SU-DHL-6 (cell line): ENCODE measurements at regions not wholly inside any gene's neighbourhood (a gene's known extent, or its start where the extent isn't known, plus 50 kb on each side); places are given as distances from the start of the nearest gene placed in this dataset.

Source experiments
- H2AFZ ChIP-seq: fragments of 200-600 bp; sonication (generic); 2 replicates; pipeline ENCODE4 v1.6.1; 2014; ENCODE audit warnings: low read depth, mild to moderate bottlenecking, moderate library complexity, mixed read lengths, antibody characterized with exemption, low read length; ENCODE audit not compliant: severe bottlenecking
- H3F3A ChIP-seq: fragments of 200-600 bp; shearing (Covaris generic); 2 replicates; pipeline ENCODE4 v1.6.0; 2016; ENCODE audit warnings: antibody characterized with exemption, mild to moderate bottlenecking; ENCODE audit not compliant: insufficient read depth
- H3K27ac ChIP-seq: fragments of 200-600 bp; sonication (generic); 2 replicates; pipeline ENCODE4 v1.5.1; 2016; ENCODE audit warnings: low read depth, mild to moderate bottlenecking, low read length, moderate library complexity, mixed read lengths
- H3K27me3 ChIP-seq: fragments of 200-600 bp; sonication (generic), shearing (Covaris generic); 2 replicates; pipeline ENCODE4 v1.6.0; 2014; ENCODE audit warnings: mild to moderate bottlenecking, low read length
- H3K36me3 ChIP-seq: fragments of 200-600 bp; sonication (generic); 2 replicates; pipeline ENCODE4 v1.6.1; 2014; ENCODE audit warnings: mild to moderate bottlenecking, low read length, mixed read lengths
- H3K4me2 ChIP-seq: fragments of 300-600, 200-600 bp; shearing (Covaris generic), sonication (generic); 2 replicates; pipeline ENCODE4 v1.6.0; 2014; ENCODE audit warnings: low read length, low read depth, mild to moderate bottlenecking; ENCODE audit not compliant: poor library complexity, severe bottlenecking
- H3K4me3 ChIP-seq: fragments of 200-600 bp; sonication (generic); 2 replicates; pipeline ENCODE4 v1.5.1; 2014; ENCODE audit warnings: antibody characterized with exemption, low read length, mild to moderate bottlenecking, mixed read lengths; ENCODE audit not compliant: insufficient read depth, poor library complexity, severe bottlenecking
- H3K79me2 ChIP-seq: fragments of 200-600 bp; sonication (generic); 2 replicates; pipeline ENCODE4 v1.6.1; 2014; ENCODE audit warnings: mild to moderate bottlenecking, low read length, moderate library complexity; ENCODE audit not compliant: insufficient read depth
- H3K9ac ChIP-seq: fragments of 200-600 bp; sonication (generic); 2 replicates; pipeline ENCODE4 v1.7.0; 2014; ENCODE audit warnings: mild to moderate bottlenecking, low read length
- H3K9me2 ChIP-seq: fragments of 200-600 bp; sonication (generic); replicated peaks from 2 replicates; pipeline ENCODE4 v1.6.1; 2014; ENCODE audit warnings: low read length; ENCODE audit not compliant: insufficient read depth
- H3K9me3 ChIP-seq: fragments of 200-600 bp; sonication (generic); 2 replicates; pipeline ENCODE4 v1.6.1; 2014; ENCODE audit warnings: low read length, mixed read lengths; ENCODE audit not compliant: insufficient read depth
- H4K20me1 ChIP-seq: fragments of 200-600 bp; sonication (generic); 2 replicates; pipeline ENCODE4 v1.6.1; 2014; ENCODE audit warnings: low read depth, mild to moderate bottlenecking, antibody characterized with exemption, low read length, moderate library complexity, mixed read lengths
- CTCF ChIP-seq: fragments of 200-600 bp; sonication (generic); IDR thresholded peaks from one replicate; pipeline ENCODE4 v1.5.1; 2017; ENCODE audit warnings: antibody characterized with exemption, mild to moderate bottlenecking, low read length, moderate library complexity; ENCODE audit not compliant: insufficient read depth, poor library complexity, severe bottlenecking
- EZH2phosphoT487 ChIP-seq: fragments of 200-600 bp; sonication (generic), shearing (Covaris generic); conservative IDR thresholded peaks from 2 replicates; pipeline ENCODE4 v1.6.1; 2018; ENCODE audit warnings: mild to moderate bottlenecking, antibody characterized with exemption, low read length, moderate library complexity, mixed read lengths

GRCh38 chr18:78454221-78454620, 525.4 kb upstream of the SALL3 start:
- Histone ChIP-seq H4K20me1 (no peaks in the 10 kb centered on the region), H3K36me3 (no peaks in the 10 kb centered on the region), H3K27ac (no peak overlapping the region), H3K9me2 (no peaks in the 10 kb centered on the region), H3K79me2 (no peaks in the 10 kb centered on the region), H3K27me3 (no peaks in the 10 kb centered on the region), H3K4me3 (no peak overlapping the region), H3K9ac (no peak overlapping the region), H3K9me3 (peaks cover 6% of the 10 kb centered on the region; the same call in 1 of the 2 replicates), H3F3A (no peaks in the 10 kb centered on the region), H2AFZ (no peak overlapping the region), H3K4me2 (no peak overlapping the region)
- TF ChIP-seq CTCF = no peak
- no peak for TF ChIP-seq EZH2phosphoT487

GRCh38 chr18:78455386-78455785, 524.2 kb upstream of the SALL3 start:
- Histone ChIP-seq H3K79me2 (no peaks in the 10 kb centered on the region), H3K9me3 (no peaks in the 10 kb centered on the region), H3F3A (no peaks in the 10 kb centered on the region), H4K20me1 (no peaks in the 10 kb centered on the region), H3K9me2 (no peaks in the 10 kb centered on the region), H3K4me3 (no peak overlapping the region), H3K9ac (no peak overlapping the region), H3K27me3 (no peaks in the 10 kb centered on the region), H2AFZ (no peak overlapping the region), H3K36me3 (no peaks in the 10 kb centered on the region), H3K4me2 (no peak overlapping the region), H3K27ac (no peak overlapping the region)
- TF ChIP-seq EZH2phosphoT487 (no peak), CTCF (no peak)

- H3K4me2 ChIP-seq = no peak overlapping the region
- H3K79me2 ChIP-seq = no peaks in the 10 kb centered on the region
- no peak overlapping the region for H3K9ac ChIP-seq
- no peaks in the 10 kb centered on the region for H3K9me2 ChIP-seq
- H2AFZ ChIP-seq = no peak overlapping the region
- no peaks in the 10 kb centered on the region for H3K9me3 ChIP-seq
- H3F3A ChIP-seq = no peaks in the 10 kb centered on the region
- no peaks in the 10 kb centered on the region for H4K20me1 ChIP-seq
- H3K27me3 ChIP-seq = no peaks in the 10 kb centered on the region
- H3K36me3 ChIP-seq = no peaks in the 10 kb centered on the region
- H3K4me3 ChIP-seq = no peak overlapping the region
- TF ChIP-seq CTCF (no peak), EZH2phosphoT487 (no peak)
- no peak overlapping the region for H3K27ac ChIP-seq
Observed at GRCh38 chr18:78457011-78457410, 522.6 kb upstream of the SALL3 start.
